Ishikawa (cell line): ENCODE measurements at regions not wholly inside any gene's neighbourhood (a gene's known extent, or its start where the extent isn't known, plus 50 kb on each side); places are given as distances from the start of the nearest gene placed in this dataset.

Source experiments
- CEBPB ChIP-seq: IDR thresholded peaks from 2 replicates; pipeline ENCODE4 v1.6.1; 2012
- CREB1 ChIP-seq: IDR thresholded peaks from 2 replicates; pipeline ENCODE4 v1.6.1; 2012; ENCODE audit warnings: low read depth
- EGR1 ChIP-seq: IDR thresholded peaks from 2 replicates; pipeline ENCODE4 v1.6.1; 2012
- EP300 ChIP-seq: IDR thresholded peaks from 2 replicates; pipeline ENCODE4 v1.6.1; 2012; ENCODE audit warnings: borderline replicate concordance
- FOXM1 ChIP-seq: IDR thresholded peaks from 2 replicates; pipeline ENCODE4 v1.6.1; 2012; ENCODE audit warnings: low read depth, borderline replicate concordance
- NFIC ChIP-seq: IDR thresholded peaks from 2 replicates; pipeline ENCODE4 v1.6.1; 2012
- RAD21 ChIP-seq: IDR thresholded peaks from 2 replicates; pipeline ENCODE4 v1.6.1; 2012; ENCODE audit warnings: low read depth
- TAF1 ChIP-seq: IDR thresholded peaks from 2 replicates; pipeline ENCODE4 v1.6.1; 2012; ENCODE audit warnings: low read depth, mild to moderate bottlenecking
- TEAD4 ChIP-seq: IDR thresholded peaks from 2 replicates; pipeline ENCODE4 v1.6.1; 2012
- YY1 ChIP-seq: IDR thresholded peaks from 2 replicates; pipeline ENCODE4 v1.6.1; 2012; ENCODE audit warnings: low read depth
- TF ChIP-seq, protein P1 (sequence below): IDR thresholded peaks from 2 replicates; pipeline ENCODE4 v1.6.1; 2012; ENCODE audit warnings: low read depth, mild to moderate bottlenecking
- TF ChIP-seq, protein P2 (sequence below): IDR thresholded peaks from 2 replicates; pipeline ENCODE4 v1.6.1; 2012

- TF ChIP-seq EP300 (no peak), NFIC (no peak), EGR1 (no peak), RAD21 (no peak), FOXM1 (no peak), CEBPB (no peak), TAF1 (no peak), CREB1 (no peak), YY1 (no peak), TEAD4 (no peak)
- TF ChIP-seq, protein P1, sequence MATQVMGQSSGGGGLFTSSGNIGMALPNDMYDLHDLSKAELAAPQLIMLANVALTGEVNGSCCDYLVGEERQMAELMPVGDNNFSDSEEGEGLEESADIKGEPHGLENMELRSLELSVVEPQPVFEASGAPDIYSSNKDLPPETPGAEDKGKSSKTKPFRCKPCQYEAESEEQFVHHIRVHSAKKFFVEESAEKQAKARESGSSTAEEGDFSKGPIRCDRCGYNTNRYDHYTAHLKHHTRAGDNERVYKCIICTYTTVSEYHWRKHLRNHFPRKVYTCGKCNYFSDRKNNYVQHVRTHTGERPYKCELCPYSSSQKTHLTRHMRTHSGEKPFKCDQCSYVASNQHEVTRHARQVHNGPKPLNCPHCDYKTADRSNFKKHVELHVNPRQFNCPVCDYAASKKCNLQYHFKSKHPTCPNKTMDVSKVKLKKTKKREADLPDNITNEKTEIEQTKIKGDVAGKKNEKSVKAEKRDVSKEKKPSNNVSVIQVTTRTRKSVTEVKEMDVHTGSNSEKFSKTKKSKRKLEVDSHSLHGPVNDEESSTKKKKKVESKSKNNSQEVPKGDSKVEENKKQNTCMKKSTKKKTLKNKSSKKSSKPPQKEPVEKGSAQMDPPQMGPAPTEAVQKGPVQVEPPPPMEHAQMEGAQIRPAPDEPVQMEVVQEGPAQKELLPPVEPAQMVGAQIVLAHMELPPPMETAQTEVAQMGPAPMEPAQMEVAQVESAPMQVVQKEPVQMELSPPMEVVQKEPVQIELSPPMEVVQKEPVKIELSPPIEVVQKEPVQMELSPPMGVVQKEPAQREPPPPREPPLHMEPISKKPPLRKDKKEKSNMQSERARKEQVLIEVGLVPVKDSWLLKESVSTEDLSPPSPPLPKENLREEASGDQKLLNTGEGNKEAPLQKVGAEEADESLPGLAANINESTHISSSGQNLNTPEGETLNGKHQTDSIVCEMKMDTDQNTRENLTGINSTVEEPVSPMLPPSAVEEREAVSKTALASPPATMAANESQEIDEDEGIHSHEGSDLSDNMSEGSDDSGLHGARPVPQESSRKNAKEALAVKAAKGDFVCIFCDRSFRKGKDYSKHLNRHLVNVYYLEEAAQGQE: no peak
- TF ChIP-seq, protein P2, sequence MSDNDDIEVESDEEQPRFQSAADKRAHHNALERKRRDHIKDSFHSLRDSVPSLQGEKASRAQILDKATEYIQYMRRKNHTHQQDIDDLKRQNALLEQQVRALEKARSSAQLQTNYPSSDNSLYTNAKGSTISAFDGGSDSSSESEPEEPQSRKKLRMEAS: no peak
These were observed 91.0 kb upstream of the CBLB start for GRCh38 chr3:105959851-105960250.
